HepG2 (cell line): ENCODE measurements at regions not wholly inside any gene's neighbourhood (a gene's known extent, or its start where the extent isn't known, plus 50 kb on each side); places are given as distances from the start of the nearest gene placed in this dataset.

ENCODE experiments used
- ATAC-seq: fragments of 200-7000 bp; cut with Tn5 transposase; 3 replicates; pipeline ENCODE4 v1.9.1; 2020; ENCODE audit warnings: mild to moderate bottlenecking, moderate library complexity
- BruUV-seq: library from RNA; stranded (reverse); fragments of 400-500 nt; replicated peaks from 2 replicates; lab custom pipeline; 2021; lab: Mats Ljungman, UMichigan
- CTCF ChIA-PET: fragments of 300-600 bp; formaldehyde crosslinking; extraction: SDS; loops from one replicate; lab custom pipeline; 2021; ENCODE audit warnings: low total read pairs, inconsistent platforms, low intra/inter-chr PET ratio; lab: Yijun Ruan, JAX
- POLR2A ChIA-PET: fragments of 350-600 bp; sonication (Branson Sonifier 250); formaldehyde crosslinking; loops from one replicate; lab custom pipeline; 2020; ENCODE audit warnings: antibody characterized with exemption, inconsistent platforms; lab: Yijun Ruan, JAX
- DNase-seq: peaks from one replicate; pipeline ENCODE4 v3.0.0-alpha.2; 2015; ENCODE audit warnings: low spot score
- FAIRE-seq: peaks from 3 replicates; lab custom pipeline; 2011; peaks lifted over from hg19 to GRCh38; lab: Jason Lieb, UNC
- H2AFZ ChIP-seq: one replicate; pipeline ENCODE4 v1.6.1; 2011; ENCODE audit warnings: low read length, inconsistent platforms
- H3K27ac ChIP-seq: fragments of 300-600 bp; 3 replicates; pipeline ENCODE4 v1.8.0; 2011; ENCODE audit warnings: mixed run types, mild to moderate bottlenecking, mixed read lengths, low read length, inconsistent platforms; ENCODE audit not compliant: insufficient read depth; ENCODE audit errors: extremely low read length
- H3K27me3 ChIP-seq, 2 experiments: fragments of 200-600 bp in 1 of 2; 2 replicates in 1 of 2; 3 replicates in 1 of 2; pipeline versions ENCODE4 v1.6.0 to v1.8.0; 2011; ENCODE audit warnings: low read length in 2 of 2, mild to moderate bottlenecking in 2 of 2, moderate library complexity in 2 of 2, inconsistent platforms in 1 of 2; ENCODE audit not compliant: insufficient read depth in 2 of 2, control insufficient read depth in 1 of 2
- H3K36me3 ChIP-seq, 2 experiments: fragments of 200-600 bp in 1 of 2; replicated peaks in 1 of 2; 2 replicates in 1 of 2; 3 replicates in 1 of 2; pipeline versions ENCODE4 v1.5.1 to v1.8.0; 2011; ENCODE audit warnings: low read length in 2 of 2, inconsistent platforms in 1 of 2; ENCODE audit not compliant: insufficient read depth in 2 of 2, control insufficient read depth in 1 of 2
- H3K4me1 ChIP-seq: 2 replicates; pipeline ENCODE4 v1.5.1; 2012; ENCODE audit warnings: low read length, inconsistent platforms; ENCODE audit not compliant: insufficient read depth
- H3K4me2 ChIP-seq: 2 replicates; pipeline ENCODE4 v1.6.0; 2011; ENCODE audit warnings: low read depth, low read length, inconsistent platforms
- H3K4me3 ChIP-seq, 3 experiments: fragments of 200-600 bp in 1 of 3; sonication (generic), shearing (Covaris generic) in 1 of 3; replicated peaks in 1 of 3; 2 replicates each; pipeline ENCODE4 v1.5.1; 2011 to 2016; ENCODE audit warnings: low read length in 3 of 3, inconsistent platforms in 2 of 3, low read depth in 2 of 3, mild to moderate bottlenecking in 2 of 3, control low read depth in 1 of 3, mixed read lengths in 1 of 3; ENCODE audit not compliant: insufficient read depth in 1 of 3
- H3K79me2 ChIP-seq: one replicate; pipeline ENCODE4 v1.6.1; 2011; ENCODE audit warnings: low read length, inconsistent platforms; ENCODE audit not compliant: insufficient read depth
- H3K9ac ChIP-seq: 2 replicates; pipeline ENCODE4 v1.6.0; 2011; ENCODE audit warnings: mild to moderate bottlenecking, low read depth, low read length, inconsistent platforms; ENCODE audit not compliant: insufficient read depth
- H3K9me3 ChIP-seq: 2 replicates; pipeline ENCODE4 v1.5.1; 2012; ENCODE audit warnings: mild to moderate bottlenecking, low read length
- H4K20me1 ChIP-seq: 2 replicates; pipeline ENCODE4 v1.6.0; 2011; ENCODE audit warnings: inconsistent platforms, mild to moderate bottlenecking, low read length, moderate library complexity; ENCODE audit not compliant: insufficient read depth
- ARNTL ChIP-seq: sonication (generic); formaldehyde crosslinking; IDR thresholded peaks from 2 replicates; pipeline ENCODE4 v1.4.0; 2020; ENCODE audit warnings: mild to moderate bottlenecking, missing genetic modification reagents
- DMAP1 ChIP-seq: IDR thresholded peaks from 2 replicates; pipeline ENCODE4 v1.6.1; 2016
- KAT2B ChIP-seq: fragments of 150-350 bp; IDR thresholded peaks from 2 replicates; pipeline ENCODE4 v1.6.1; 2014; ENCODE audit warnings: low read depth, low read length, borderline replicate concordance
- KLF13 ChIP-seq: sonication (generic); formaldehyde crosslinking; IDR thresholded peaks from 2 replicates; pipeline ENCODE4 v1.4.0; 2020; ENCODE audit warnings: mild to moderate bottlenecking, missing genetic modification reagents
- MED13 ChIP-seq: sonication (generic); formaldehyde crosslinking; IDR thresholded peaks from 2 replicates; pipeline ENCODE4 v1.5.0; 2020; ENCODE audit warnings: missing genetic modification reagents
- NPAS2 ChIP-seq: sonication (generic); formaldehyde crosslinking; IDR thresholded peaks from 2 replicates; pipeline ENCODE4 v1.8.0; 2022; ENCODE audit warnings: mild to moderate bottlenecking, missing genetic modification reagents, borderline replicate concordance
- PLRG1 ChIP-seq: fragments of 450-650 bp; conservative IDR thresholded peaks from 2 replicates; pipeline ENCODE4 v1.6.1; 2016
- SAP130 ChIP-seq: IDR thresholded peaks from 2 replicates; pipeline ENCODE4 v1.6.1; 2016; ENCODE audit warnings: low read depth
- SIN3B ChIP-seq: fragments of 150-350 bp; IDR thresholded peaks from 2 replicates; pipeline ENCODE4 v1.6.1; 2014; ENCODE audit warnings: low read length
- SIX4 ChIP-seq: sonication (generic); formaldehyde crosslinking; IDR thresholded peaks from 2 replicates; pipeline ENCODE4 v1.4.0; 2020; ENCODE audit warnings: missing genetic modification reagents
- ZNF205 ChIP-seq: IDR thresholded peaks from 2 replicates; pipeline ENCODE4 v1.6.1; 2018; ENCODE audit warnings: missing biosample characterization, missing genetic modification reagents
- WGBS: methylation state at CpG from one replicate; pipeline ENCODE4 v1.1.6; 2017; ENCODE audit warnings: low lambda C conversion rate; 5-methylcytosine and 5-hydroxymethylcytosine counted together
- in situ Hi-C: cut with HindIII; loops from 2 replicates; pipeline ENCODE4 v1.10.0; 2017; ENCODE audit warnings: low pct_unique_long_range_greater_than_20kb; ENCODE audit not compliant: extremely low pct_ligation_motif_present
- intact Hi-C: fragments of 100-400 bp; cut with micrococcal nuclease; formaldehyde crosslinking; loops from one replicate; pipeline ENCODE4 v1.10.0; 2022; ENCODE audit not compliant: unreplicated experiment
- TF ChIP-seq, protein P1 (sequence below), 2 experiments: sonication (generic) in 1 of 2; formaldehyde crosslinking in 1 of 2; IDR thresholded peaks; 2 replicates each; pipeline versions ENCODE4 v1.6.1 to v1.9.0; 2014 to 2022; ENCODE audit warnings: antibody characterized with exemption in 1 of 2, borderline replicate concordance in 1 of 2, inconsistent platforms in 1 of 2, low read depth in 1 of 2, missing genetic modification reagents in 1 of 2
- TF ChIP-seq, protein P2 (sequence below): sonication (generic); formaldehyde crosslinking; conservative IDR thresholded peaks from 2 replicates; pipeline ENCODE4 v1.4.0; 2020; ENCODE audit warnings: missing genetic modification reagents

DNA sequence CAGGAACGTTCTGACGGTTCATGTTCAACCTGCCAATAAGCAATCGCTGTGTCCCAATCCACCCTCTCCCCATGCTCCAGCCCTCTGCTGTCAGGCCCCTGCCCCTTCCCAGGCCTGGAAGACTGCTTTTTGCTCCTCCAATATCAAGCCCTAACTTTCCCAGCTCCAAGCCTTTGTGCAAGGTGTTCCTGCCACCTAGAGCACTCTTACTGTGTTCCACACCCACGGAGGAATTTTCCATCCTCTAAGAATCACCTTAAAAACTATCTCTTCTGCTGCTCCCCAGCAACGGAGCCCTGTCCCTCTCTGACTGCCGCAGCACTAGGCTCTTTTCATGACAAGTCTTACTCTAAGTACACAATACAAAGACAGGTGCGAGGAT, 657.9 kb downstream of the AJAP1 start:
- intact Hi-C loops (no loop called here), in situ Hi-C loops (no loop called here)
- 39% methylated on average over 5 of the region's 7 CpGs for WGBS
- no peak overlapping the region for H3K9ac ChIP-seq
- BruUV-seq = no TSS peak
- DNase-seq (no peak), FAIRE-seq (no peak), ATAC-seq (no peak)
- H3K27me3 ChIP-seq = peaks cover 0 to 27% of the 10 kb centered on the region in 2 experiments; a peak in 2 of 5 replicates
- H3K4me1 ChIP-seq = no peaks in the 10 kb centered on the region
- no peak overlapping the region for H3K27ac ChIP-seq
- POLR2A ChIA-PET = no interaction called here
- no peaks in the 10 kb centered on the region for H3K36me3 ChIP-seq
- no peak overlapping the region for H2AFZ ChIP-seq
- no peaks in the 10 kb centered on the region for H4K20me1 ChIP-seq
- no peak for TF ChIP-seq NPAS2
- no peaks in the 10 kb centered on the region for H3K9me3 ChIP-seq
- H3K4me3 ChIP-seq = no peak overlapping the region
- no peak overlapping the region for H3K4me2 ChIP-seq
- CTCF ChIA-PET = no interaction called here
- no peaks in the 10 kb centered on the region for H3K79me2 ChIP-seq

DNA sequence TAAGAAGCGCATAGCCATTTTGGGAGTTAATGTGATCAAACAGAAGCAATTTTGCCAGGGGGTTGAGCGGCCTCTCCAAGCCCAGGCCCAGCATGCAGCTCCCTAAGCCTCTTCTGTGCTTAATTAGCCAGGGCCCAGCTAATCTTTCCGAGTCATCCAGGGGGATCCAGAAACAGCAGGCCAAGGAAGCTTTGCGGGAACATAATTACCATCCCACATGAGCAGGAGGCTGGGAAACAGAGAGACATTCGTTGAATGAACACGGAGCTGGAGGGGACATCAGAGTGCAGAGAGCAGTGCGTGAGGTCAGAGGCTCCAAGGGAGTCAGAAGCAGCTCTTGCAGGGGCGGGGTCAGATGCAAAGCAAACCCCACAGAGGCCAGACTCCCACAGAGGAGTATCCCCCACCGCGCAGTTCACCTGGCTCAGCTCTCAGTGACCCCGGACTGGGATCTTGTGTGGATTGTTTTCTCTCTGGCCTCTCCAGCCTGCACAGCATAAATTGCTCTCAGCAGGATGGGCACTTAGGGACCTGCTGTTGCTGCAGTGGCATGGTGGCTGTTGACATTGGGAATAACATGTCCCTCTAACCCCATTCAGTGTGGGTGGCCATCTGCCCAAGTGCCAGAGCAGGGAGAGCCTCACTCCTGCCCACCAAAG, 657.4 kb downstream of the AJAP1 start:
- no peaks in the 10 kb centered on the region for H3K4me1 ChIP-seq
- intact Hi-C loops = no loop called here
- ATAC-seq (no peak), FAIRE-seq (no peak), DNase-seq (no peak)
- ChIA-PET POLR2A (no interaction called here), CTCF (no interaction called here)
- BruUV-seq = no TSS peak
- in situ Hi-C loops = no loop called here
- H3K4me2 ChIP-seq = no peak overlapping the region
- no peak overlapping the region for H2AFZ ChIP-seq
- H3K79me2 ChIP-seq = no peaks in the 10 kb centered on the region
- H3K27ac ChIP-seq = no peak overlapping the region
- no peaks in the 10 kb centered on the region for H3K9me3 ChIP-seq
- no peaks in the 10 kb centered on the region for H4K20me1 ChIP-seq
- no peak overlapping the region for H3K4me3 ChIP-seq
- H3K9ac ChIP-seq = no peak overlapping the region
- WGBS = 38% methylated on average over 6 of the region's 11 CpGs
- peaks cover 0 to 29% of the 10 kb centered on the region in 2 experiments; a peak in 2 of 5 replicates for H3K27me3 ChIP-seq
- H3K36me3 ChIP-seq = no peaks in the 10 kb centered on the region
- TF ChIP-seq ARNTL (CRISPR knock-in tag) (no peak), SIN3B (no peak), PLRG1 (no peak), DMAP1 (CRISPR knock-in tag) (no peak), ZNF205 (CRISPR knock-in tag) (no peak), SIX4 (no peak), KLF13 (no peak), MED13 (CRISPR knock-in tag) (no peak), SAP130 (CRISPR knock-in tag) (no peak), KAT2B (no peak)
- TF ChIP-seq, protein P1, sequence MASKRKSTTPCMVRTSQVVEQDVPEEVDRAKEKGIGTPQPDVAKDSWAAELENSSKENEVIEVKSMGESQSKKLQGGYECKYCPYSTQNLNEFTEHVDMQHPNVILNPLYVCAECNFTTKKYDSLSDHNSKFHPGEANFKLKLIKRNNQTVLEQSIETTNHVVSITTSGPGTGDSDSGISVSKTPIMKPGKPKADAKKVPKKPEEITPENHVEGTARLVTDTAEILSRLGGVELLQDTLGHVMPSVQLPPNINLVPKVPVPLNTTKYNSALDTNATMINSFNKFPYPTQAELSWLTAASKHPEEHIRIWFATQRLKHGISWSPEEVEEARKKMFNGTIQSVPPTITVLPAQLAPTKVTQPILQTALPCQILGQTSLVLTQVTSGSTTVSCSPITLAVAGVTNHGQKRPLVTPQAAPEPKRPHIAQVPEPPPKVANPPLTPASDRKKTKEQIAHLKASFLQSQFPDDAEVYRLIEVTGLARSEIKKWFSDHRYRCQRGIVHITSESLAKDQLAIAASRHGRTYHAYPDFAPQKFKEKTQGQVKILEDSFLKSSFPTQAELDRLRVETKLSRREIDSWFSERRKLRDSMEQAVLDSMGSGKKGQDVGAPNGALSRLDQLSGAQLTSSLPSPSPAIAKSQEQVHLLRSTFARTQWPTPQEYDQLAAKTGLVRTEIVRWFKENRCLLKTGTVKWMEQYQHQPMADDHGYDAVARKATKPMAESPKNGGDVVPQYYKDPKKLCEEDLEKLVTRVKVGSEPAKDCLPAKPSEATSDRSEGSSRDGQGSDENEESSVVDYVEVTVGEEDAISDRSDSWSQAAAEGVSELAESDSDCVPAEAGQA (IDR thresholded peaks at IDR 0.05; ENCODE audit: low read depth) = no peak
- TF ChIP-seq, protein P1 (CRISPR knock-in tag; IDR thresholded peaks at IDR 0.05; ENCODE audit: borderline replicate concordance) = no peak
- TF ChIP-seq, protein P2, sequence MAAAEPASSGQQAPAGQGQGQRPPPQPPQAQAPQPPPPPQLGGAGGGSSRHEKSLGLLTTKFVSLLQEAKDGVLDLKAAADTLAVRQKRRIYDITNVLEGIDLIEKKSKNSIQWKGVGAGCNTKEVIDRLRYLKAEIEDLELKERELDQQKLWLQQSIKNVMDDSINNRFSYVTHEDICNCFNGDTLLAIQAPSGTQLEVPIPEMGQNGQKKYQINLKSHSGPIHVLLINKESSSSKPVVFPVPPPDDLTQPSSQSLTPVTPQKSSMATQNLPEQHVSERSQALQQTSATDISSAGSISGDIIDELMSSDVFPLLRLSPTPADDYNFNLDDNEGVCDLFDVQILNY (CRISPR knock-in tag) = no peak
